ENCODE measurements at regions not wholly inside any gene's neighbourhood (a gene's known extent, or its start where the extent isn't known, plus 50 kb on each side); places are given as distances from the start of the nearest gene placed in this dataset.

DNA sequence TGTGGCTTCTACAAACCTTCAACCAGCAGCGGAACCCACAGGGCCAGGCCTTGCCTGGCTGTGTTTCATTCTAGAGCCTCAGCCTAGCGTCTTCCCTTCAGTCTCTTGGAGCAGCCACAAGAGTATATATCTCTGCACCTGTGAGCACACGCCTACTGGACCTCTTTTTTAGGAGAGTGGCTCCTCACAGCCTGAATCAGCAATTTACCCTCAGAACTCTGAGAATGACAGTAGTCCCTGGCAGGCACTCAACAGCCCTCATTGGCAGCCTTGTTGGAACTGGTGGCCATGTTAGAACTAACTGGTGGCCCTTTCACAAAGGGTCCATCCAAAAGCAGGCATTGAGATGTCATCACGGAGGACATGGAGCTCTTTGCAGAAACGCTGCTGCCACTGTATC is 138.9 kb downstream of the BCOR start:
- no peak for FAIRE-seq

More for the DNA sequence above, 138.9 kb downstream of the BCOR start:
- no peaks in the 10 kb centered on the region for H3K9me3 ChIP-seq (replicated peaks; ENCODE audit: control insufficient read depth, insufficient read depth, low read depth, low read length)
- intact Hi-C loops (cut with micrococcal nuclease): no loop called here
- no peaks in the 10 kb centered on the region for H4K20me1 ChIP-seq (replicated peaks; ENCODE audit: control insufficient read depth, insufficient read depth, low read length)
- BruUV-seq (replicated peaks): no TSS peak
- no peaks in the 10 kb centered on the region for H3K9me1 ChIP-seq (ENCODE audit: control insufficient read depth, insufficient read depth, low read length)
- CTCF ChIA-PET (ENCODE audit: low intra/inter-chr PET ratio): no interaction called here
- no peak overlapping the region for H3K4me3 ChIP-seq
- no peak overlapping the region for H3K4me2 ChIP-seq (ENCODE audit: insufficient read depth, low read length)
- no peak overlapping the region for H3K27ac ChIP-seq (ENCODE audit: extremely low read depth, low read depth, low read length)
- H3K36me3 ChIP-seq (ENCODE audit: control insufficient read depth, insufficient read depth, low read length): no peaks in the 10 kb centered on the region
- H3K27me3 ChIP-seq (ENCODE audit: control insufficient read depth in 2 of 2, insufficient read depth in 2 of 2, low read length in 2 of 2): no peaks in the 10 kb centered on the region
- WGBS (ENCODE audit: insufficient coverage, low coverage, missing lambda C conversion rate): 40% methylated on average over 4 of the region's 5 CpGs
- no peak for ATAC-seq
- in situ Hi-C loops (cut with MboI): no loop called here
- POLR2A ChIA-PET: interaction anchor here (0.6 kb wide), 1 partner anchor 135 kb away, joined by 3 read pairs; no protein-coding TSS in a partner anchor
- no peaks in the 10 kb centered on the region for H3K79me2 ChIP-seq (ENCODE audit: control insufficient read depth, insufficient read depth, low read length)
- peaks cover 0 to 3% of the 10 kb centered on the region in 2 experiments; a peak in 1 of 5 replicates for H3K4me1 ChIP-seq (replicated peaks in 1 of 2; ENCODE audit: control insufficient read depth in 2 of 2, insufficient read depth in 2 of 2, low read length in 2 of 2)
- DNase-seq (ENCODE audit: extremely low read depth in 1 of 4, low spot score in 3 of 4): no peak
- no peak overlapping the region for H2AFZ ChIP-seq (ENCODE audit: low read depth, low read length)
- 0 out of 4 replicates have a peak overlapping the region, but pooled peaks of 1 of the 2 experiments have one; percentile 26 for H3K9ac ChIP-seq (ENCODE audit: insufficient read depth in 1 of 2, low read depth in 2 of 2, low read length in 2 of 2)
- TF ChIP-seq ZNF316 (IDR thresholded peaks at IDR 0.05) (peak; percentile 62), LARP7 (IDR thresholded peaks at IDR 0.05) (no peak), C11orf30 (IDR thresholded peaks at IDR 0.05; ENCODE audit: low read depth) (peak; percentile 53)
- TF ChIP-seq, protein P1, sequence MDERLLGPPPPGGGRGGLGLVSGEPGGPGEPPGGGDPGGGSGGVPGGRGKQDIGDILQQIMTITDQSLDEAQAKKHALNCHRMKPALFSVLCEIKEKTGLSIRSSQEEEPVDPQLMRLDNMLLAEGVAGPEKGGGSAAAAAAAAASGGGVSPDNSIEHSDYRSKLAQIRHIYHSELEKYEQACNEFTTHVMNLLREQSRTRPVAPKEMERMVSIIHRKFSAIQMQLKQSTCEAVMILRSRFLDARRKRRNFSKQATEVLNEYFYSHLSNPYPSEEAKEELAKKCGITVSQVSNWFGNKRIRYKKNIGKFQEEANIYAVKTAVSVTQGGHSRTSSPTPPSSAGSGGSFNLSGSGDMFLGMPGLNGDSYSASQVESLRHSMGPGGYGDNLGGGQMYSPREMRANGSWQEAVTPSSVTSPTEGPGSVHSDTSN (CRISPR knock-in tag; IDR thresholded peaks at IDR 0.05; ENCODE audit: low read depth): no peak
- TF ChIP-seq, protein P1 (tag; conservative IDR thresholded peaks at IDR 0.05; ENCODE audit: low read depth): no peak
